Activated CD4-positive, alpha-beta T cell treated with anti-CD3 and anti-CD28 coated beads for 4 hours (primary cell): ENCODE measurements at regions not wholly inside any gene's neighbourhood (a gene's known extent, or its start where the extent isn't known, plus 50 kb on each side); places are given as distances from the start of the nearest gene placed in this dataset.
"Not testable (repeated sequence)": the region's sequence is repeated elsewhere in the genome, so short reads cannot be mapped to it uniquely, and the experiment has no call there.

ENCODE experiments used
- DNase-seq, 2 donors: peaks; one replicate each; pipeline ENCODE4 v3.0.0-alpha.2; 2020

- no peak for DNase-seq
These were observed 691.5 kb upstream of the HTR2C start for GRCh38 chrX:113892401-113892800.

GRCh38 chrX:113873056-113873455, 710.8 kb upstream of the HTR2C start:
- no peak for DNase-seq

DNA sequence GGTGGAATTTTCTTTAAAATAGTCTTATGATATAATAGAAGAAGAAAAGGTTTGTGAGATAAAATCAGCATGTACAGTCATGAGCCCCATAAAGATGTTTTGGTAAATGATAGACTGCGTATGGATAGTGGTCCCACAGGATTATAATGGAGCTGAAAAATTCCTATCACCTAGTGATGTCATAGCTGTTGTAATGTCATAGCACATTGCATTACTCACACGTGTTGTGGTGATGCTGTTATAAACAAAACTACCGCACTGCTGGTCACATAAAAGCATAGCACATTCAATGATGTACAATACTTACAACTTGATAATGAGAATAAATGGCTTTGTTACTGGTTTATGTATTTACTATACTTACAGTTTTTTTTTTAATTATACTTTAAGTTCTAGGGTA, 715.2 kb upstream of the HTR2C start:
- DNase-seq: no peak

DNA sequence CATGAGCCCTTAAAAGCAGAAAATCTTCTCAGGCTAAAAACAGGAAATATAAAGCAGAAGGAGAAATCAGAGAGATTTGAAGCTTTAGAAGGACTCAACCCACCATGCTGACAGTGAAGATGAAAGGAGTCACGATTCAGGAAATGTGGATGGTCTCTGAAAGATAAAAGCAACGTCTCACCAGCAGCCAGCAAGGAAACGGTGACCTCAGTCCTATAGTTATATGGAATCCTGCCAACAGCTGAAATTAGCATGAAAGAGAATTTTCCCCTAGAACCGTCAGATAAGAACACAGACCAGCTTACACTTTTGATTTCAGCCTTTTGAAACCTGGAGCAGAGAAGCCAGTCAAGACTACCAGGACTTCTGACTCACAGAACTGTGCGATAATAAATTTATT, 715.7 kb upstream of the HTR2C start:
- no peak for DNase-seq

- no peak for DNase-seq
These were observed 734.5 kb upstream of the HTR2C start for GRCh38 chrX:113849408-113849807.

GRCh38 chrX:113833096-113834055, 750.5 kb upstream of the HTR2C start:
- no peak for DNase-seq

GRCh38 chrX:113828470-113828869, 755.4 kb upstream of the HTR2C start:
- DNase-seq: no peak

DNA sequence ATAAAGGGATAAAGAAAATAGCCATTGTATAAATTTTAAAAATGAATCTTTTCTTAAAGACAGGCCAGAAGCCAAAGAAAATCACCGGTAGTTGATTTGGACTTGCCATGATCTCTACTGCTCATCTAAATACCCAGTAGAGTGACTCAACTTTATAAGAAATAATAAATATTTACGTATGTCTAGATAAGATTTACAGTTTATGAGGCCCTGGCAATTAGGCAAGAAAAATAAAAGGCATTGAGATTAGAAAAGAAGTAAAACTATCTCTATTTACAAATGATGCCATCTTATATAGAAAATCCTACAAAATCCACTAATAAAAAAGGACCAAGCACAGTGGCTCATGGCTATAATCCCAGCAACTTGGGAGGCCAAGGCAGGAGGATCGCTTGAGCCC, 765.5 kb upstream of the HTR2C start:
- no peak for DNase-seq

DNA sequence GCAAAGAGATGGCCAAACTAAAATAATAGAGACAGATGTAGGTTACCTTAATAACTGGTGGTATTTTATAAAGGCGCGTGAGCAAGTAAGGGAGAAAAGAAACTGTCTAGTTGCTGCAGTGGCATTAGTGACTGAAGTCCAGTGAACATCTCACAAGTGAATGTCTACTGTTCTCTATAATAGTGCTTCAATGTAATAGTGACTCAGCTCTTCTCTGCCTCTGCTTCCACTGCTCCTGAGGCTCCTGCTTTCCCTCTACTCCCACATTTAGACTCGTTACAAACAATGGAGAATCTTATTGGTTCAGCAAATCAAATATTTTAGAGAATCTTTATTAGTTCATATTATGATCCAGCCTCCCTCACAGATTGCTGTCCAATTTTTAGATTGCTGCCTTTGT, 779.1 kb upstream of the HTR2C start:
- no peak for DNase-seq

GRCh38 chrX:113804291-113804690, 779.6 kb upstream of the HTR2C start:
- no peak for DNase-seq

- DNase-seq: no peak
These were observed 781.0 kb upstream of the HTR2C start for GRCh38 chrX:113802837-113803236.

DNA sequence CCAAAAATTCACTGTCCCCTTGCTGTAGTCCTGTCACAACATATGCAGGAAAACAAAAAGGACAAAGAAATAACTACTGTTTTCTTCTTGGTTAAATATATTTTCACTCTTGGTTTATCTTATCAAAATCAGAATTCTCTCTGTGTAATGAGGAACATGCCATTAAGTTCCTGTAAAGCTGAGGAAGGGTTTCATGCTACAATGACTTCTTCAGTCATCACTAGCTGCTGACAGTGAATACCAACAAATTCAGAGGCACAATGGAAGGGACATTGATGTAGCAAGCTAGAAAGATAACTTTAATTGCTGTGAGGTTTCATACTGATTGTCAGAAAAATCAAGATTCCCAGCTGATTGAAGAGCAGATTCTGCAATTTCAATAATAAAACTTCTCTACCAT, 782.9 kb upstream of the HTR2C start:
- DNase-seq: no peak

DNA sequence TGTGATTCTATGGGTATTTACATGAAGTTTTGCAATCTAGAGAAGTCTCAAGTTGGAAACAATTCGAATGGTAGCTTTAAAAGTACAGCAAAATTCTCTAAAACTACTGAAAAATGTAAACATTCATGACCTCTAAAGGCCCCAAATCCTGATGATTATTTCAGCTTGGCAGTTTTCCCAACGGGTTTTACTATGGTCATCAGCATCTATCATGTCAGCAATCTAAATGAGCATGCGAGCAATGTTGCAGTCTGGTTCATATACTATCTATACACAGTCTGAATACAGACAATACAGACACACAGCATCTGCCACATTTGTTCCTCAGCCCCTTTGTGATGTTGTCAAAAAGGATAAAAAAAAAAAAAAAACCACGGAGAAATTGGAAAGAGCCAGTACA, 790.3 kb upstream of the HTR2C start:
- no peak for DNase-seq

DNA sequence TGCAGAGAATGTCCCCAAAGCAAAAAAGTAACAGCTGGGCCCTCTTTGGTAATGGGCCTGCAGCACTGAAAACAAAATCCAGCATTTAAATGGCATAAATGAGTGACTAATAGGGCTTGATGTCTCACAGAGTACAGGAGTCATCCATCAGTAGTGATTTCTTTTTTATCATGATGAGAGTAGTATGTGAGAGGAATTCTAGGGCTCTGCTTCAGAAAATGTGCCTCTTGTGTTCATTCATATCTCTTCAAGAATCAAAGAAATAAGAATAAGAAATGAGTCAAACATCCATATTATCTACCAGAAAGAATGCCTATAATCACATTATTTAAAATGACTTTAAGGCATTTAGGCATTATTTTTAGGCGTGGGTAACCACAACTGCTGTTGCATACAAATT, 792.9 kb upstream of the HTR2C start:
- no peak for DNase-seq

DNA sequence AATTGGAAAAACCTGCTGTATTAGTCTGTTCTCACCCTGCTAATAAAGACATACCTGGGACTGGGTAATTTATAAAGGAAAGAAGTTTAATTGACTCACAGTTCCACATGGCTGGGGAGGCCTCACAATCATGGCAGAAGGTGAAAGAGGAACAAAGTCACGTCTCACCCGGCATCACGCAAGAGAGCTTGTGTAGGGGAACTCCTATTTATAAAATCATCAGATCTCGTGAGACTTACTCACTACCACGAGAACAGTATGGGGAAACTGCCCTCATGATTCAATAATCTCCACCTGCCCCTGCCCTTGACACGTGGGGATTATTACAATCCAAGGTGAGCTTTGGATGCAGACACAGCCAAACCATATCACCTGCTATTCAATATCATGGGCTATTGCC, 799.1 kb upstream of the HTR2C start:
- DNase-seq: not testable (repeated sequence)

GRCh38 chrX:113770806-113771205, 813.1 kb upstream of the HTR2C start:
- no peak for DNase-seq

- DNase-seq: no peak
These were observed 813.8 kb upstream of the HTR2C start for GRCh38 chrX:113770071-113770470.

DNA sequence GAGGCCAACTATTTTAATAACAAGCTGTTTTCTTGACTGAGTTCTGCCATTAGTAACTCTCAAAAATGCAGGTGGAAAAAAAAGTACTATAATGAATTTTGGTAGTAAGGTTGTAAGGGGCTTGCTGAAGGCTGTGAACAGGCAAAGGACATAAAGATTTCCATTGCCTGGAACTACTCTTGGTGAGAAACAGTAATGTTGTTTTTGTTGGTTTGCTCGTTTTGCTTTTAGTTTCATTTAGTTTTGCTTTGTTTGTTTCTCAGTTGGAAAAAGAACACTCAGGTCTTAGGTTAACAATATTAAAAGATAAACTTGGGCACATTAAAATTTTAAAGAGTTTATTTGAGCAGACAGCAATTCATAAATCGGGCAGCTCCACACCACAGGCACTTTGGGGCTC, 824.5 kb upstream of the HTR2C start:
- DNase-seq: no peak

- no peak for DNase-seq
These were observed 836.5 kb upstream of the HTR2C start for GRCh38 chrX:113747274-113747973.

DNA sequence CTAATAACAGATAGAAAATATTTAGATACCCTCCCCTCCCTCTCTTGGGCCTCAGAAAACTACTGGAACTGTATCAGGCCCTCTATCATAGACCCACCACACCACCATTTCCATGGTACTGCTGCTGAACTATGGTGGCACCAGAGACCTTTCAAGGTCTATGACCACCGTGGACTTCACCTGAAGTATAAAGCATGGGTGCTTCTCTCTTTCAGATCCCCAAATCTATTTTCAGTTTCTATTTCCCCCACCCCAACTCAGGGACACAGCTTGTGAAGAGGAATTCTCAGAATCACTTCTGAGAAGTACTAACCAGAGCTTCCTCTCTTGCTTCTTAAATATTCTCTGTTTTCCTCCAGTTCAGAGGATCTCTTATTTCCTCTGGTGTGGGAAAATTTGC, 840.8 kb upstream of the HTR2C start:
- DNase-seq: no peak

DNA sequence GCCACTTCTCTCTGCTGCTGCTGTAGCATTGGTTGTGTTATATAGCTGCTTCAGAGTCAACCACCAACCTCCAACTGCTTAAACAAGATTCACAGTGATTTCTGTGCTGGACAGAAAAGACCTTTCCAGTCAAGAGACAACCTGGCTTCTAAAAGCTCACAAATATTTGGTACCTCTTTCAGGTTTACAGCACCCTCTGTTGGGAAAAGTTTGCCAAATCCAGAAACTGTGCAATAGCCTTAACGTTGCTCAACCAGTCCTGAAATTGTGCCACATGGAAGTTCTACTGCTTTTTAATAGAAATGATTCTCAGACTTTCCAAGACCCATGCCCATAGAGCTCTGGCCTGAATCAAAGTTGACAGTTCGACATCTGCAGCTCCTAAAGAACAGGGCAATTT, 842.1 kb upstream of the HTR2C start:
- no peak for DNase-seq

- DNase-seq: no peak
These were observed 854.9 kb upstream of the HTR2C start for GRCh38 chrX:113728937-113729336.

DNA sequence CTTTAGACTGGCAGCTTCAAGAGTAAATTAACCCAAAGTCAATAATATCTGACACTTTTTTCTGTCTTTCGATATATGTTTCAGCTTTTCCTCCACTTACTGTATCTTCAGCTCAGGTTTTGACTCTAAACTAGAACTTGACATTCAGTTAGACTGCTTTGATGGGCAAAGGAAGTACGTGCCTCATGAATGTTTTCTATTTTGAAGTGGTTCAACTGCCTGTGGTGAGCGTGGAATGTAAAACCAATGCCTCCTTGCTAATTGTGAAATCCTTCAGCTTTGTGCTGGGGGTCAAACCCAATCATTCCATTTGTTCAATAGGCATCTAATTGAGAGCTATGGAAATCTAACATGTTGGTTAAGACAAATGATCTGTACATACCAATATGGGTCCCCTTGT, 857.0 kb upstream of the HTR2C start:
- no peak for DNase-seq

GRCh38 chrX:113726466-113726865, 857.4 kb upstream of the HTR2C start:
- DNase-seq: no peak
